HCT116 (cell line): ENCODE measurements at regions not wholly inside any gene's neighbourhood (a gene's known extent, or its start where the extent isn't known, plus 50 kb on each side); places are given as distances from the start of the nearest gene placed in this dataset.

Experiments used
- ATAC-seq: fragments of 200-7000 bp; cut with Tn5 transposase; 2 replicates; pipeline ENCODE4 v1.9.1; 2020; ENCODE audit warnings: mild to moderate bottlenecking, moderate library complexity
- BruUV-seq: library from RNA; stranded (reverse); fragments of 400-500 nt; replicated peaks from 2 replicates; lab custom pipeline; 2021; lab: Mats Ljungman, UMichigan
- CTCF ChIA-PET: fragments of 300-600 bp; sonication (Branson Sonifier 250); formaldehyde crosslinking; loops from one replicate; lab custom pipeline; 2021; ENCODE audit warnings: antibody characterized with exemption; lab: Charles Lee
- POLR2A ChIA-PET: fragments of 300-600, 350-600 bp; sonication (Branson Sonifier 250); formaldehyde crosslinking; loops from one replicate; lab custom pipeline; 2021; ENCODE audit warnings: antibody characterized with exemption; lab: Charles Lee
- RAD21 ChIA-PET, 2 experiments: fragments of 300-600 bp; sonication (Branson Sonifier 250); formaldehyde crosslinking; loops; one replicate each; lab custom pipeline; 2023; ENCODE audit warnings: low total read pairs in 2 of 2; ENCODE audit not compliant: uncharacterized antibody in 2 of 2, unreplicated experiment in 2 of 2, low non-redundant PET in 1 of 2; lab: Charles Lee
- DNase-seq: peaks from one replicate; pipeline ENCODE4 v3.0.0-alpha.2; 2010; ENCODE audit warnings: low read depth, low spot score
- H2AFZ ChIP-seq: fragments of 200-600 bp; shearing (Covaris generic), sonication (generic); 2 replicates; pipeline ENCODE4 v1.6.1; 2017; ENCODE audit warnings: low read depth, mixed run types, mixed read lengths, antibody characterized with exemption, low read length; ENCODE audit not compliant: poor library complexity, severe bottlenecking
- H3K27ac ChIP-seq: 2 replicates; pipeline ENCODE4 v1.5.1; 2012; ENCODE audit warnings: low read depth, low read length
- H3K27me3 ChIP-seq: fragments of 200-600 bp; sonication (generic); 2 replicates; pipeline ENCODE4 v1.6.1; 2016; ENCODE audit warnings: mixed run types, low read length, mixed read lengths; ENCODE audit not compliant: insufficient read depth
- H3K36me3 ChIP-seq, 2 experiments: fragments of 200-500 bp in 1 of 2; fragments of 200-600 bp in 1 of 2; sonication (Bioruptor generic) in 1 of 2; sonication (generic) in 1 of 2; 2 replicates each; pipeline versions ENCODE4 v1.5.1 to v1.6.1; 2014 to 2016; ENCODE audit warnings: low read length in 2 of 2, inconsistent platforms in 1 of 2, mixed read lengths in 1 of 2, mixed run types in 1 of 2; ENCODE audit not compliant: insufficient read depth in 2 of 2, control insufficient read depth in 1 of 2
- H3K4me1 ChIP-seq, 2 experiments: fragments of 200-600 bp in 1 of 2; sonication (generic) in 1 of 2; 2 replicates each; pipeline versions ENCODE4 v1.5.1 to v1.6.1; 2012 to 2017; ENCODE audit warnings: low read length in 2 of 2, inconsistent platforms in 1 of 2, mild to moderate bottlenecking in 1 of 2, mixed read lengths in 1 of 2, mixed run types in 1 of 2, moderate library complexity in 1 of 2; ENCODE audit not compliant: insufficient read depth in 2 of 2, control insufficient read depth in 1 of 2
- H3K4me2 ChIP-seq: fragments of 200-600 bp; sonication (generic); 2 replicates; pipeline ENCODE4 v1.6.1; 2017; ENCODE audit warnings: mixed run types, low read length, mixed read lengths
- H3K4me3 ChIP-seq, 2 experiments: fragments of 200-600 bp in 1 of 2; sonication (generic) in 1 of 2; replicated peaks in 1 of 2; 2 replicates each; pipeline ENCODE4 v1.5.1; 2011 to 2016; ENCODE audit warnings: low read length in 2 of 2, control low read depth in 1 of 2, low read depth in 1 of 2, mild to moderate bottlenecking in 1 of 2, mixed read lengths in 1 of 2, mixed run types in 1 of 2
- H3K79me2 ChIP-seq: fragments of 200-600 bp; sonication (generic); 2 replicates; pipeline ENCODE4 v1.6.1; 2017; ENCODE audit warnings: mild to moderate bottlenecking, mixed run types, low read length, moderate library complexity, mixed read lengths; ENCODE audit not compliant: insufficient read depth
- H3K9ac ChIP-seq: fragments of 200-600 bp; sonication (generic); 2 replicates; pipeline ENCODE4 v1.6.1; 2016; ENCODE audit warnings: low read length, mixed read lengths
- H3K9me2 ChIP-seq: fragments of 200-600 bp; sonication (generic), shearing (Covaris generic); 2 replicates; pipeline ENCODE4 v1.6.1; 2017; ENCODE audit warnings: mixed run types, mild to moderate bottlenecking, moderate library complexity; ENCODE audit not compliant: insufficient read depth
- H3K9me3 ChIP-seq, 2 experiments: fragments of 200-500 bp in 1 of 2; fragments of 200-600 bp in 1 of 2; sonication (Bioruptor generic) in 1 of 2; sonication (generic) in 1 of 2; 2 replicates each; pipeline ENCODE4 v1.6.1; 2014 to 2017; ENCODE audit warnings: low read length in 2 of 2, mixed read lengths in 2 of 2, inconsistent platforms in 1 of 2, low read depth in 1 of 2, mild to moderate bottlenecking in 1 of 2, mixed run types in 1 of 2, moderate library complexity in 1 of 2; ENCODE audit not compliant: control insufficient read depth in 1 of 2, insufficient read depth in 1 of 2
- H4K20me1 ChIP-seq: fragments of 200-600 bp; sonication (generic), shearing (Covaris generic); 2 replicates; pipeline ENCODE4 v1.6.1; 2017; ENCODE audit warnings: mixed run types, mild to moderate bottlenecking, moderate library complexity; ENCODE audit not compliant: insufficient read depth
- CBX3 ChIP-seq: IDR thresholded peaks from 2 replicates; pipeline ENCODE4 v1.6.1; 2012; ENCODE audit warnings: low read depth
- CEBPB ChIP-seq: IDR thresholded peaks from 2 replicates; pipeline ENCODE4 v1.6.1; 2012; ENCODE audit warnings: low read depth
- ELF1 ChIP-seq: IDR thresholded peaks from 2 replicates; pipeline ENCODE4 v1.6.1; 2012; ENCODE audit warnings: low read depth, borderline replicate concordance
- EZH2phosphoT487 ChIP-seq: fragments of 200-600 bp; IDR thresholded peaks from 2 replicates; pipeline ENCODE4 v1.6.1; 2018; ENCODE audit warnings: antibody characterized with exemption, borderline replicate concordance
- FOSL1 ChIP-seq: IDR thresholded peaks from 2 replicates; pipeline ENCODE4 v1.6.1; 2012; ENCODE audit warnings: low read depth
- JUND ChIP-seq: IDR thresholded peaks from 2 replicates; pipeline ENCODE4 v1.6.1; 2012
- POLR2A ChIP-seq: IDR thresholded peaks from 2 replicates; pipeline ENCODE4 v1.7.0; 2011; ENCODE audit warnings: borderline replicate concordance; ENCODE audit not compliant: insufficient read depth, insufficient read length; ENCODE audit errors: extremely low read depth
- POLR2AphosphoS5 ChIP-seq: IDR thresholded peaks from 2 replicates; pipeline ENCODE4 v1.6.1; 2011; ENCODE audit warnings: mild to moderate bottlenecking, low read depth, low read length, moderate library complexity
- SIN3A ChIP-seq: IDR thresholded peaks from 2 replicates; pipeline ENCODE4 v1.6.1; 2012; ENCODE audit warnings: low read depth
- SRF ChIP-seq: IDR thresholded peaks from 2 replicates; pipeline ENCODE4 v1.6.1; 2012; ENCODE audit warnings: low read depth
- TCF7L2 ChIP-seq: IDR thresholded peaks from 2 replicates; pipeline ENCODE4 v1.7.0; 2011; ENCODE audit warnings: borderline replicate concordance, inconsistent platforms; ENCODE audit not compliant: insufficient read depth, insufficient read length; ENCODE audit errors: extremely low read depth
- YY1 ChIP-seq: IDR thresholded peaks from 2 replicates; pipeline ENCODE4 v1.6.1; 2011; ENCODE audit warnings: low read length, low read depth, moderate library complexity, mild to moderate bottlenecking; ENCODE audit not compliant: insufficient replicate concordance; ENCODE audit errors: extremely low read depth
- ZFX ChIP-seq: fragments of 450-650 bp; IDR thresholded peaks from 2 replicates; pipeline ENCODE4 v1.6.1; 2017
- ZNF274 ChIP-seq: fragments of 200-500 bp; sonication (Bioruptor generic); IDR thresholded peaks from 2 replicates; pipeline ENCODE4 v1.6.1; 2014; ENCODE audit warnings: mild to moderate bottlenecking, low read depth, low read length, inconsistent platforms
- intact Hi-C: fragments of 100-400 bp; cut with micrococcal nuclease; formaldehyde crosslinking; loops from 2 replicates; pipeline ENCODE4 v1.10.0; 2022
- TF ChIP-seq, protein P1 (sequence below): IDR thresholded peaks from 2 replicates; pipeline ENCODE4 v1.6.1; 2012
- TF ChIP-seq, protein P2 (sequence below), 3 experiments: fragments of 200-600 bp in 1 of 3; sonication (generic) in 1 of 3; IDR thresholded peaks in 2 of 3; conservative IDR thresholded peaks in 1 of 3; 2 replicates each; pipeline ENCODE4 v1.5.1; 2012 to 2017; ENCODE audit warnings: low read depth in 2 of 3, low read length in 2 of 3, antibody characterized with exemption in 1 of 3, borderline replicate concordance in 1 of 3, control low read depth in 1 of 3, mild to moderate bottlenecking in 1 of 3, mixed read lengths in 1 of 3, mixed run types in 1 of 3, moderate library complexity in 1 of 3; ENCODE audit not compliant: insufficient read depth in 1 of 3
- TF ChIP-seq, protein P3 (sequence below): IDR thresholded peaks from 2 replicates; pipeline ENCODE4 v1.6.1; 2012

DNA sequence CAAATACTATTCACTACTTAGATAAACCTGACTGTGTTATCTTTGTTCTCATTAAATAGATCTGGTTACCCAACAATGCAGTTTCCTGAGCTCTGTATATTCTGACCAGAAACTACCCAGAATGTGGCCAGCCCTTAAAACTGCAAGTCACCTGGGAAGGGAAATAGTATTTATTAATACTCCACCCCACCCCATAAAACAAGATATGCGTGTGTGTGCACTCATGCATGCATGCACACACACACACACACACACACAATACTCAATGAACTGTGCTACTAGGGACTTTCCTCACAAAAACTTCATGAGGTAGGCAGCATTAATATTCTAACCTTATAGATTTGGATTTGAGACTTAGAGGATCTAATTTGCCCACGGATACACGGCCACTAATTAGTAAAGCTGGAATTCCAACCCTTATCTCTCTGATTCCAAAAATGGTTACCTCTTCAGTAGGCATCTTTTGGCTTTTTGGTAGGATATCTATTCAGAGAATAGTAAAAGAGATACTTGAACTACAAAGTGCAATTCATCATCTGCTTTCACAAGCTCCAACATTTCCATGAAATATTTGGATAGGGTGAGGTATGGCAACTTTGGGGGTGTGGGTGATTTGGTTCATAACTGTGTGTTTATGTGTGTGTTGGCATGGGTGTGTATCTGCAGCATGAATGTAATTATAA lies 197.0 kb upstream of the CFAP20DC start:
- BruUV-seq: no TSS peak
- H3K4me3 ChIP-seq: no peak overlapping the region
- H3K79me2 ChIP-seq: no peaks in the 10 kb centered on the region
- H3K36me3 ChIP-seq: no peaks in the 10 kb centered on the region
- intact Hi-C loops: no loop called here
- no peak overlapping the region for H3K4me2 ChIP-seq
- TF ChIP-seq ZNF274 (no peak), EZH2phosphoT487 (no peak), ELF1 (no peak), TCF7L2 (no peak), POLR2A (no peak), SRF (no peak), ZFX (no peak), YY1 (no peak)
- TF ChIP-seq, protein P1, sequence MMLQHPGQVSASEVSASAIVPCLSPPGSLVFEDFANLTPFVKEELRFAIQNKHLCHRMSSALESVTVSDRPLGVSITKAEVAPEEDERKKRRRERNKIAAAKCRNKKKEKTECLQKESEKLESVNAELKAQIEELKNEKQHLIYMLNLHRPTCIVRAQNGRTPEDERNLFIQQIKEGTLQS: no peak
- H3K27ac ChIP-seq: no peak overlapping the region
- H3K4me1 ChIP-seq: no peaks in the 10 kb centered on the region
- H3K27me3 ChIP-seq: no peaks in the 10 kb centered on the region
- no peak overlapping the region for H2AFZ ChIP-seq
- no peaks in the 10 kb centered on the region for H4K20me1 ChIP-seq
- no peak overlapping the region for H3K9ac ChIP-seq
- POLR2A ChIA-PET: no interaction called here
- RAD21 ChIA-PET: no interaction called here
- DNase-seq (no peak), ATAC-seq (no peak)
- no peaks in the 10 kb centered on the region for H3K9me3 ChIP-seq
- H3K9me2 ChIP-seq: no peaks in the 10 kb centered on the region
- CTCF ChIA-PET: no interaction called here

DNA sequence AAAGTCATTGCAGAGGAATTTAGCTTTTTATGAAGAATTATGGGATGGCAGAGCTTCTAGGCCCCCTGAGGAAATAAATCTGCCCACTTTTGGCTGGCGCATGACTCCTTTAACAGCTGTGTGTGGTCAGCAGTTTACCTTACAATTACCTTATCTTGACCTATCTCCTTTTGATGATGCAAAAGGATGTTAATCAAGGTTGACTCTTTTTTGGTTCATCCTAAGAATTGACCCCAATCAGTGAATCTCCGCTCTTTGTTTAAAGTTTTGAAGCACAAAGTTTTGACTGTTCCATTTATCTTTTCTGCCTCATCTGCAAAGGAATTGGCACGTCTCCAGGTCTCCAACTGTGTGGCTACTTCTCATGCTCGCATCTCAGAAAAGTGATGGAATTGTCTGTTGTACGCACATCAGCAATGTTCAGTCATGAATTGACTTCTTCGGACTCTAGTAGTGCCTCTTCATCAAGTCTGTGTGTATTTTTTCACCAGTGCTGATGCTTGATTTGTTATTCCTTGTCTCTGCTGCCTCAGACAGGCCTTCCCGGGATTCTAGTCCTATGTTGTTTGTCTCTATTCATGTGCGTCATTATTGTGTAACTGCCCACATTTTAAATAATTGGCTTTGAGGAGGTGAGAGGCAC lies 196.2 kb upstream of the CFAP20DC start:
- Histone ChIP-seq H3K9ac (no peak overlapping the region), H3K4me2 (no peak overlapping the region), H4K20me1 (no peaks in the 10 kb centered on the region), H3K9me3 (no peaks in the 10 kb centered on the region), H2AFZ (no peak overlapping the region), H3K4me3 (no peak overlapping the region), H3K27ac (no peak overlapping the region), H3K9me2 (no peaks in the 10 kb centered on the region), H3K27me3 (no peaks in the 10 kb centered on the region), H3K79me2 (no peaks in the 10 kb centered on the region), H3K36me3 (no peaks in the 10 kb centered on the region), H3K4me1 (no peaks in the 10 kb centered on the region)
- intact Hi-C loops: no loop called here
- ChIA-PET RAD21 (no interaction called here), CTCF (no interaction called here), POLR2A (no interaction called here)
- no peak for ATAC-seq
- DNase-seq: no peak
- TF ChIP-seq POLR2AphosphoS5 (no peak), TCF7L2 (no peak), POLR2A (no peak), ZFX (no peak), CBX3 (no peak), FOSL1 (no peak), SIN3A (no peak), JUND (no peak), ZNF274 (no peak), EZH2phosphoT487 (no peak), CEBPB (no peak)
- TF ChIP-seq, protein P2, sequence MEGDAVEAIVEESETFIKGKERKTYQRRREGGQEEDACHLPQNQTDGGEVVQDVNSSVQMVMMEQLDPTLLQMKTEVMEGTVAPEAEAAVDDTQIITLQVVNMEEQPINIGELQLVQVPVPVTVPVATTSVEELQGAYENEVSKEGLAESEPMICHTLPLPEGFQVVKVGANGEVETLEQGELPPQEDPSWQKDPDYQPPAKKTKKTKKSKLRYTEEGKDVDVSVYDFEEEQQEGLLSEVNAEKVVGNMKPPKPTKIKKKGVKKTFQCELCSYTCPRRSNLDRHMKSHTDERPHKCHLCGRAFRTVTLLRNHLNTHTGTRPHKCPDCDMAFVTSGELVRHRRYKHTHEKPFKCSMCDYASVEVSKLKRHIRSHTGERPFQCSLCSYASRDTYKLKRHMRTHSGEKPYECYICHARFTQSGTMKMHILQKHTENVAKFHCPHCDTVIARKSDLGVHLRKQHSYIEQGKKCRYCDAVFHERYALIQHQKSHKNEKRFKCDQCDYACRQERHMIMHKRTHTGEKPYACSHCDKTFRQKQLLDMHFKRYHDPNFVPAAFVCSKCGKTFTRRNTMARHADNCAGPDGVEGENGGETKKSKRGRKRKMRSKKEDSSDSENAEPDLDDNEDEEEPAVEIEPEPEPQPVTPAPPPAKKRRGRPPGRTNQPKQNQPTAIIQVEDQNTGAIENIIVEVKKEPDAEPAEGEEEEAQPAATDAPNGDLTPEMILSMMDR (IDR thresholded peaks at IDR 0.05 in 2 of 3, conservative IDR thresholded peaks at IDR 0.05 in 1 of 3; ENCODE audit: borderline replicate concordance in 1 of 3, insufficient read depth in 1 of 3, low read depth in 2 of 3, low read length in 2 of 3): no peak
- TF ChIP-seq, protein P3, sequence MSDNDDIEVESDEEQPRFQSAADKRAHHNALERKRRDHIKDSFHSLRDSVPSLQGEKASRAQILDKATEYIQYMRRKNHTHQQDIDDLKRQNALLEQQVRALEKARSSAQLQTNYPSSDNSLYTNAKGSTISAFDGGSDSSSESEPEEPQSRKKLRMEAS: no peak
- BruUV-seq: no TSS peak
